SK-N-SH (cell line): ENCODE measurements at regions not wholly inside any gene's neighbourhood (a gene's known extent, or its start where the extent isn't known, plus 50 kb on each side); places are given as distances from the start of the nearest gene placed in this dataset.

ENCODE experiments used
- CTCF ChIA-PET: fragments of 300-600, 350-600 bp; formaldehyde crosslinking; extraction: SDS; loops from one replicate; lab custom pipeline; 2021; lab: Yijun Ruan, JAX
- POLR2A ChIA-PET: fragments of 350-600 bp; sonication (Branson Sonifier 250); formaldehyde crosslinking; extraction: SDS; loops from one replicate; lab custom pipeline; 2020; ENCODE audit warnings: antibody characterized with exemption, inconsistent platforms; lab: Yijun Ruan, JAX
- DNase-seq: peaks from one replicate; pipeline ENCODE4 v3.0.0; 2012
- H2AFZ ChIP-seq: fragments of 200-600 bp; sonication (generic); 2 replicates; pipeline ENCODE4 v1.8.1; 2016; ENCODE audit warnings: antibody characterized with exemption, mild to moderate bottlenecking, low read depth
- H3F3A ChIP-seq: fragments of 200-600 bp; sonication (generic); replicated peaks from 2 replicates; pipeline ENCODE3; 2016; ENCODE audit warnings: antibody characterized with exemption, mild to moderate bottlenecking; ENCODE audit not compliant: insufficient read depth
- H3K27ac ChIP-seq, 2 experiments: fragments of 200-500 bp in 1 of 2; fragments of 200-600 bp in 1 of 2; sonication (Bioruptor generic) in 1 of 2; sonication (generic), shearing (Covaris generic) in 1 of 2; 2 replicates each; pipeline versions ENCODE4 v1.5.1 to v1.6.1; 2014 to 2016; ENCODE audit warnings: low read depth in 2 of 2, inconsistent platforms in 1 of 2, low read length in 1 of 2, mild to moderate bottlenecking in 1 of 2, mixed read lengths in 1 of 2
- H3K27me3 ChIP-seq: fragments of 200-600 bp; sonication (generic), shearing (Covaris generic); 2 replicates; pipeline ENCODE4 v1.6.1; 2016; ENCODE audit warnings: mixed run types; ENCODE audit not compliant: insufficient read depth
- H3K36me3 ChIP-seq, 2 experiments: fragments of 200-500 bp in 1 of 2; fragments of 200-600 bp in 1 of 2; sonication (Bioruptor generic) in 1 of 2; sonication (generic) in 1 of 2; replicated peaks in 1 of 2; 2 replicates each; pipeline versions ENCODE3 to v1.5.1; 2014 to 2016; ENCODE audit warnings: low read length in 1 of 2, mild to moderate bottlenecking in 1 of 2; ENCODE audit not compliant: insufficient read depth in 2 of 2, control insufficient read depth in 1 of 2
- H3K4me1 ChIP-seq, 2 experiments: fragments of 200-500 bp in 1 of 2; fragments of 200-600 bp in 1 of 2; sonication (Bioruptor generic) in 1 of 2; sonication (generic), shearing (Covaris generic) in 1 of 2; 2 replicates each; pipeline versions ENCODE4 v1.5.1 to v1.6.1; 2014 to 2016; ENCODE audit warnings: low read depth in 1 of 2, low read length in 1 of 2, mixed run types in 1 of 2; ENCODE audit not compliant: insufficient read depth in 2 of 2, control insufficient read depth in 1 of 2
- H3K4me2 ChIP-seq: fragments of 200-600 bp; sonication (generic), shearing (Covaris generic); 2 replicates; pipeline ENCODE4 v1.6.1; 2017; ENCODE audit warnings: mixed run types
- H3K4me3 ChIP-seq, 2 experiments: fragments of 200-500 bp in 1 of 2; fragments of 200-600 bp in 1 of 2; sonication (Bioruptor generic) in 1 of 2; sonication (generic), shearing (Covaris generic) in 1 of 2; 2 replicates each; pipeline versions ENCODE4 v1.5.1 to v1.8.1; 2014 to 2016; ENCODE audit warnings: low read depth in 2 of 2, inconsistent platforms in 1 of 2, low read length in 1 of 2, mild to moderate bottlenecking in 1 of 2, mixed read lengths in 1 of 2, moderate library complexity in 1 of 2
- H3K79me2 ChIP-seq: fragments of 200-600 bp; sonication (generic); 2 replicates; pipeline ENCODE4 v1.8.1; 2017; ENCODE audit warnings: mild to moderate bottlenecking; ENCODE audit not compliant: insufficient read depth
- H3K9ac ChIP-seq: fragments of 200-600 bp; sonication (generic); 2 replicates; pipeline ENCODE4 v1.6.1; 2017; ENCODE audit warnings: mixed run types
- H3K9me2 ChIP-seq: fragments of 200-600 bp; sonication (generic); 2 replicates; pipeline ENCODE4 v1.6.1; 2017; ENCODE audit warnings: mixed run types
- H3K9me3 ChIP-seq: fragments of 200-600 bp; sonication (generic); 2 replicates; pipeline ENCODE4 v1.6.1; 2017; ENCODE audit warnings: mixed run types, mild to moderate bottlenecking, moderate library complexity
- H4K20me1 ChIP-seq: fragments of 200-600 bp; sonication (generic); 2 replicates; pipeline ENCODE4 v1.6.1; 2017; ENCODE audit warnings: mild to moderate bottlenecking, mixed run types; ENCODE audit not compliant: insufficient read depth
- CHD2 ChIP-seq: fragments of 150-350 bp; IDR thresholded peaks from 2 replicates; pipeline ENCODE4 v1.6.1; 2018; ENCODE audit warnings: low read length; ENCODE audit not compliant: partially characterized antibody
- FOSL2 ChIP-seq: IDR thresholded peaks from 2 replicates; pipeline ENCODE4 v1.4.0; 2012; ENCODE audit warnings: low read depth, mild to moderate bottlenecking, moderate library complexity, borderline replicate concordance
- FOXJ3 ChIP-seq: sonication (generic); formaldehyde crosslinking; IDR thresholded peaks from 2 replicates; pipeline ENCODE4 v1.5.1; 2020; ENCODE audit warnings: mild to moderate bottlenecking, missing genetic modification reagents
- FOXM1 ChIP-seq: IDR thresholded peaks from 2 replicates; pipeline ENCODE4 v1.4.0; 2012; ENCODE audit warnings: low read depth, mild to moderate bottlenecking
- GATA2 ChIP-seq: sonication (generic); formaldehyde crosslinking; IDR thresholded peaks from 2 replicates; pipeline ENCODE4 v1.5.0; 2020; ENCODE audit warnings: mild to moderate bottlenecking, missing genetic modification reagents
- JUND ChIP-seq: IDR thresholded peaks from 2 replicates; pipeline ENCODE4 v1.4.0; 2012
- NFIC ChIP-seq: IDR thresholded peaks from 2 replicates; pipeline ENCODE4 v1.4.0; 2012; ENCODE audit warnings: borderline replicate concordance
- POLR2AphosphoS5 ChIP-seq: IDR thresholded peaks from 2 replicates; pipeline ENCODE4 v1.6.1; 2012; ENCODE audit warnings: low read depth, low read length
- RCOR1 ChIP-seq: fragments of 150-350 bp; IDR thresholded peaks from 2 replicates; pipeline ENCODE4 v1.6.1; 2017; ENCODE audit warnings: antibody characterized with exemption, low read length
- RXRA ChIP-seq: IDR thresholded peaks from 2 replicates; pipeline ENCODE4 v1.4.0; 2012; ENCODE audit warnings: low read depth, mild to moderate bottlenecking, borderline replicate concordance
- TAF1 ChIP-seq: IDR thresholded peaks from 2 replicates; pipeline ENCODE4 v1.6.1; 2012; ENCODE audit warnings: low read depth, mild to moderate bottlenecking, low read length, moderate library complexity, borderline replicate concordance
- TCF12 ChIP-seq: IDR thresholded peaks from 2 replicates; pipeline ENCODE4 v1.4.0; 2012
- TEAD4 ChIP-seq: IDR thresholded peaks from 2 replicates; pipeline ENCODE4 v1.4.0; 2012; ENCODE audit warnings: mild to moderate bottlenecking, borderline replicate concordance; ENCODE audit not compliant: insufficient read depth
- YY1 ChIP-seq: IDR thresholded peaks from 2 replicates; pipeline ENCODE4 v1.4.0; 2012; ENCODE audit warnings: low read depth, mild to moderate bottlenecking
- WGBS: methylation state at CpG from one replicate; pipeline ENCODE4 v1.1.6; 2017; ENCODE audit warnings: low lambda C conversion rate; 5-methylcytosine and 5-hydroxymethylcytosine counted together
- TF ChIP-seq, protein P1 (sequence below): IDR thresholded peaks from 2 replicates; pipeline ENCODE4; 2012
- TF ChIP-seq, protein P2 (sequence below): fragments of 200-600 bp; sonication (generic); IDR thresholded peaks from 2 replicates; pipeline ENCODE4 v1.6.1; 2017; ENCODE audit warnings: antibody characterized with exemption, mild to moderate bottlenecking, moderate library complexity
- TF ChIP-seq, protein P3 (sequence below): IDR thresholded peaks from 2 replicates; pipeline ENCODE4 v1.4.0; 2012; ENCODE audit warnings: low read depth, borderline replicate concordance
- TF ChIP-seq, protein P4 (sequence below): IDR thresholded peaks from 2 replicates; pipeline ENCODE4 v1.4.0; 2012; ENCODE audit warnings: low read depth

DNA sequence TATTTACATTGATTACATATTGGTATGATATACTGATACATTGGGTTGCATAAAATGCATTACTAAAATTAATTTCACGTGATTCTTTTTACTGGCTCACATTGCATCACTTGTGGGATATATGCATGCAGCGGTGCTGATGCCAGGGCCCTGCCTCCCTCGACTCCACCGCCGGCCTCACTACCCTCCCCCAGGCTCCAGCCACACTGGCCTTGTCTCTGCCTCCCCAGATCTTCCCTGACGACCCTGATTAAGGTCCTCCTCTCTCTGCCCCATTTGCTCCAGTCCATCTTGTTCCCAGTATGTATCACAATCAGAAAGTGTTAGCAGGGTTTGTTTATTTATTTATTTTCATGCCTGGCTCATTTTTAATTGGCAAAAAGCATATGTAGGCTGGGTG lies 306.8 kb downstream of the FOXL1 start:
- no peak overlapping the region for H3K4me2 ChIP-seq
- no peak overlapping the region for H3K9ac ChIP-seq
- no peaks in the 10 kb centered on the region for H3K79me2 ChIP-seq
- no peaks in the 10 kb centered on the region for H3K9me3 ChIP-seq
- peaks cover 0 to 6% of the 10 kb centered on the region in 2 experiments; a peak in 1 of 4 replicates for H3K4me1 ChIP-seq
- no peaks in the 10 kb centered on the region for H4K20me1 ChIP-seq
- no peak overlapping the region for H2AFZ ChIP-seq
- 18% methylated on average over 6 of the region's 6 CpGs for WGBS
- POLR2A ChIA-PET = no interaction called here
- no peaks in the 10 kb centered on the region for H3K9me2 ChIP-seq
- peaks cover 6% of the 10 kb centered on the region for H3F3A ChIP-seq
- H3K27ac ChIP-seq = no peak overlapping the region
- peaks cover 61% of the 10 kb centered on the region for H3K27me3 ChIP-seq
- TF ChIP-seq, protein P1, sequence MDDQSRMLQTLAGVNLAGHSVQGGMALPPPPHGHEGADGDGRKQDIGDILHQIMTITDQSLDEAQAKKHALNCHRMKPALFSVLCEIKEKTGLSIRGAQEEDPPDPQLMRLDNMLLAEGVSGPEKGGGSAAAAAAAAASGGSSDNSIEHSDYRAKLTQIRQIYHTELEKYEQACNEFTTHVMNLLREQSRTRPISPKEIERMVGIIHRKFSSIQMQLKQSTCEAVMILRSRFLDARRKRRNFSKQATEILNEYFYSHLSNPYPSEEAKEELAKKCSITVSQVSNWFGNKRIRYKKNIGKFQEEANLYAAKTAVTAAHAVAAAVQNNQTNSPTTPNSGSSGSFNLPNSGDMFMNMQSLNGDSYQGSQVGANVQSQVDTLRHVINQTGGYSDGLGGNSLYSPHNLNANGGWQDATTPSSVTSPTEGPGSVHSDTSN = no peak
- TF ChIP-seq RCOR1 (no peak), RXRA (no peak), GATA2 (CRISPR knock-in tag) (no peak), JUND (no peak), POLR2AphosphoS5 (no peak), FOXJ3 (no peak), NFIC (no peak), TCF12 (no peak), TEAD4 (no peak), FOXM1 (no peak), FOSL2 (no peak), YY1 (no peak), TAF1 (no peak), CHD2 (no peak)
- TF ChIP-seq, protein P2, sequence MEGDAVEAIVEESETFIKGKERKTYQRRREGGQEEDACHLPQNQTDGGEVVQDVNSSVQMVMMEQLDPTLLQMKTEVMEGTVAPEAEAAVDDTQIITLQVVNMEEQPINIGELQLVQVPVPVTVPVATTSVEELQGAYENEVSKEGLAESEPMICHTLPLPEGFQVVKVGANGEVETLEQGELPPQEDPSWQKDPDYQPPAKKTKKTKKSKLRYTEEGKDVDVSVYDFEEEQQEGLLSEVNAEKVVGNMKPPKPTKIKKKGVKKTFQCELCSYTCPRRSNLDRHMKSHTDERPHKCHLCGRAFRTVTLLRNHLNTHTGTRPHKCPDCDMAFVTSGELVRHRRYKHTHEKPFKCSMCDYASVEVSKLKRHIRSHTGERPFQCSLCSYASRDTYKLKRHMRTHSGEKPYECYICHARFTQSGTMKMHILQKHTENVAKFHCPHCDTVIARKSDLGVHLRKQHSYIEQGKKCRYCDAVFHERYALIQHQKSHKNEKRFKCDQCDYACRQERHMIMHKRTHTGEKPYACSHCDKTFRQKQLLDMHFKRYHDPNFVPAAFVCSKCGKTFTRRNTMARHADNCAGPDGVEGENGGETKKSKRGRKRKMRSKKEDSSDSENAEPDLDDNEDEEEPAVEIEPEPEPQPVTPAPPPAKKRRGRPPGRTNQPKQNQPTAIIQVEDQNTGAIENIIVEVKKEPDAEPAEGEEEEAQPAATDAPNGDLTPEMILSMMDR = no peak
- TF ChIP-seq, protein P3, sequence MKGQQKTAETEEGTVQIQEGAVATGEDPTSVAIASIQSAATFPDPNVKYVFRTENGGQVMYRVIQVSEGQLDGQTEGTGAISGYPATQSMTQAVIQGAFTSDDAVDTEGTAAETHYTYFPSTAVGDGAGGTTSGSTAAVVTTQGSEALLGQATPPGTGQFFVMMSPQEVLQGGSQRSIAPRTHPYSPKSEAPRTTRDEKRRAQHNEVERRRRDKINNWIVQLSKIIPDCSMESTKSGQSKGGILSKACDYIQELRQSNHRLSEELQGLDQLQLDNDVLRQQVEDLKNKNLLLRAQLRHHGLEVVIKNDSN = no peak
- TF ChIP-seq, protein P4, sequence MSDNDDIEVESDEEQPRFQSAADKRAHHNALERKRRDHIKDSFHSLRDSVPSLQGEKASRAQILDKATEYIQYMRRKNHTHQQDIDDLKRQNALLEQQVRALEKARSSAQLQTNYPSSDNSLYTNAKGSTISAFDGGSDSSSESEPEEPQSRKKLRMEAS = no peak
- H3K36me3 ChIP-seq = no peaks in the 10 kb centered on the region
- no peak overlapping the region for H3K4me3 ChIP-seq
- no peak for DNase-seq
- CTCF ChIA-PET = no interaction called here
